Ovary (tissue), 7 donors: ENCODE measurements at regions not wholly inside any gene's neighbourhood (a gene's known extent, or its start where the extent isn't known, plus 50 kb on each side); places are given as distances from the start of the nearest gene placed in this dataset.

Experiments used
- DNase-seq, 5 donors: peaks; one replicate each; pipeline ENCODE4 v3.0.0-alpha.2; 2019 to 2020
- H3K27ac ChIP-seq, 2 donors: fragments of 200-600 bp; one replicate each; pipeline versions ENCODE4 v1.5.1 to v1.8.0; 2019 to 2022
- H3K27me3 ChIP-seq: fragments of 200-600 bp; one replicate; pipeline ENCODE4 v1.8.0; 2022
- H3K36me3 ChIP-seq: fragments of 200-600 bp; sonication (generic); one replicate; pipeline ENCODE4 v1.5.1; 2019
- H3K4me1 ChIP-seq: one replicate; pipeline ENCODE4 v1.8.1; 2013; ENCODE audit warnings: mild to moderate bottlenecking, moderate library complexity; ENCODE audit not compliant: insufficient read depth
- H3K4me3 ChIP-seq: fragments of 200-600 bp; sonication (generic); one replicate; pipeline ENCODE4 v1.5.1; 2017
- H3K9me3 ChIP-seq, 2 donors: fragments of 200-600 bp in 1 of 2; sonication (generic) in 1 of 2; one replicate each; pipeline versions ENCODE4 v1.5.1 to v1.8.1; 2013 to 2019; ENCODE audit warnings: mild to moderate bottlenecking in 1 of 2, moderate library complexity in 1 of 2
- CTCF ChIP-seq, 3 donors: fragments of 450-650 bp in 2 of 3; fragments of 200-600 bp in 1 of 3; IDR thresholded peaks; one replicate each; pipeline versions ENCODE4 v1.5.1 to v1.8.0; 2016 to 2022; ENCODE audit warnings: antibody characterized with exemption in 3 of 3, mild to moderate bottlenecking in 1 of 3
- EP300 ChIP-seq: sonication (generic); formaldehyde crosslinking; IDR thresholded peaks from one replicate; pipeline ENCODE4 v1.6.1; 2017; ENCODE audit warnings: antibody characterized with exemption
- POLR2A ChIP-seq: fragments of 450-650 bp; IDR thresholded peaks from one replicate; pipeline ENCODE4 v1.6.1; 2017; ENCODE audit warnings: antibody characterized with exemption, mild to moderate bottlenecking, moderate library complexity
- WGBS, 3 donors: extraction: QIAGEN DNeasy Blood & Tissue Kit in 1 of 3; methylation state at CpG; one replicate each; pipeline versions ENCODE4 v1.1.5 to v1.1.7; 2013 to 2017; 5-methylcytosine and 5-hydroxymethylcytosine counted together
- intact Hi-C, 4 donors: fragments of 100-400 bp; cut with DNase I; formaldehyde crosslinking; loops; one replicate each; pipeline versions ENCODE4 v1.11.0 to v1.15.1; 2022 to 2023
- donor health status: DM: no; HTN: no; CAD: no; lungs with moderate emphysema.
- donor health status: DM: no; HTN: no; CAD: no.
- donor health status: Bipolar disorder and iron deficiency.
- donor health status: DM: no; HTN: no; CAD: no.
- donor health status: DM: yes; HTN: yes; CAD: no.

GRCh38 chr12:31804185-31804504 is 75.3 kb upstream of the AMN1 start:
- no peaks in the 10 kb centered on the region for H3K9me3 ChIP-seq
- TF ChIP-seq EP300 (no peak), POLR2A (no peak), CTCF (IDR thresholded peaks at IDR 0.05) (no peak)
- 83 to 90% (median 87%) methylated on average over 1 of the region's 1 CpG for WGBS, 3 donors
- H3K36me3 ChIP-seq = no peaks in the 10 kb centered on the region
- intact Hi-C loops = no loop called here
- no peaks in the 10 kb centered on the region for H3K4me1 ChIP-seq
- H3K4me3 ChIP-seq = no peak overlapping the region
- no peak overlapping the region for H3K27ac ChIP-seq
- no peak for DNase-seq
- no peaks in the 10 kb centered on the region for H3K27me3 ChIP-seq

GRCh38 chr12:31803306-31804184 is 74.7 kb upstream of the AMN1 start:
- Histone ChIP-seq H3K27ac (no peak overlapping the region), H3K36me3 (no peaks in the 10 kb centered on the region), H3K4me3 (no peak overlapping the region), H3K27me3 (no peaks in the 10 kb centered on the region), H3K9me3 (no peaks in the 10 kb centered on the region), H3K4me1 (no peaks in the 10 kb centered on the region)
- no peak for DNase-seq
- intact Hi-C loops = no loop called here
- TF ChIP-seq CTCF (IDR thresholded peaks at IDR 0.05) (no peak), POLR2A (no peak), EP300 (no peak)
- 88 to 95% (median 94%) methylated on average over 9 of the region's 9 CpGs for WGBS, 3 donors

GRCh38 chr12:31801872-31802271 is 73.1 kb upstream of the AMN1 start:
- Histone ChIP-seq H3K27me3 (no peaks in the 10 kb centered on the region), H3K27ac (no peak overlapping the region), H3K4me1 (no peaks in the 10 kb centered on the region), H3K4me3 (no peak overlapping the region), H3K36me3 (no peaks in the 10 kb centered on the region), H3K9me3 (no peaks in the 10 kb centered on the region)
- no peak for DNase-seq
- TF ChIP-seq POLR2A = no peak
- TF ChIP-seq EP300 = no peak
- no peak for TF ChIP-seq CTCF (IDR thresholded peaks at IDR 0.05)
- intact Hi-C loops = no loop called here
- 92 to 96% (median 95%) methylated on average over 4 of the region's 4 CpGs for WGBS, 3 donors

GRCh38 chr12:31797230-31797872 is 68.5 kb upstream of the AMN1 start:
- no peaks in the 10 kb centered on the region for H3K27me3 ChIP-seq
- H3K4me3 ChIP-seq = no peak overlapping the region
- intact Hi-C loops = no loop called here
- H3K27ac ChIP-seq = no peak overlapping the region
- no peaks in the 10 kb centered on the region for H3K4me1 ChIP-seq
- no peaks in the 10 kb centered on the region for H3K9me3 ChIP-seq
- WGBS, 3 donors = 77 to 85% (median 80%) methylated on average over 13 of the region's 13 CpGs
- H3K36me3 ChIP-seq = no peaks in the 10 kb centered on the region
- TF ChIP-seq POLR2A (no peak), CTCF (IDR thresholded peaks at IDR 0.05) (no peak), EP300 (no peak)
- no peak for DNase-seq
